ENCODE measurements at regions not wholly inside any gene's neighbourhood (a gene's known extent, or its start where the extent isn't known, plus 50 kb on each side); places are given as distances from the start of the nearest gene placed in this dataset.
"Not testable (repeated sequence)": the region's sequence is repeated elsewhere in the genome, so short reads cannot be mapped to it uniquely, and the experiment has no call there.

DNA sequence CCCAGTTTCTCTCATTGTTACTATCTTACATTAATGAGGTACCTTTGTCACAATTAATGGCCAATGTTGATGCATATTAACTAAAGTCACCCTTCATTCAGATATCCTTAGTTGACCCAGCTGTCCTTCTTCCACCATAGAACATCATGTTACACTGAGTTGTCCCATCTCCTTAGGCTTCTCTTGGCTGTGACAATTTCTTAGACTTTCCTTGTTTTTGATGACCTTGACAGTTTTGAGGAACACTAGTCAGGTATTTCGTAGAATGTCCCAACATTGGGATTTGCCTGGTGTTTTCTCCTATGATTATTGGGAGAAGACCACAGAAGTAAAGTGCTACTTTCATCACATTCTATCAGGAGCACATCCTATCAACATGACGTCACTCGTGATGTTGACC, 261.8 kb downstream of the BCL2L11 start:
- TF ChIP-seq CTCF (IDR thresholded peaks at IDR 0.05; ENCODE audit: poor library complexity); EZH2phosphoT487 (IDR thresholded peaks at IDR 0.05; ENCODE audit: low read depth, severe bottlenecking, unreplicated experiment); EZH2 (IDR thresholded peaks at IDR 0.05; ENCODE audit: borderline replicate concordance): not testable (repeated sequence)
